GM12874 (cell line): ENCODE measurements at regions not wholly inside any gene's neighbourhood (a gene's known extent, or its start where the extent isn't known, plus 50 kb on each side); places are given as distances from the start of the nearest gene placed in this dataset.

Experiments
- CTCF ChIP-seq: IDR thresholded peaks from 2 replicates; pipeline ENCODE4 v1.5.1; 2011; ENCODE audit warnings: low read depth, mild to moderate bottlenecking, control low read depth, low read length, moderate library complexity; ENCODE audit not compliant: insufficient read depth

- TF ChIP-seq CTCF: no peak
Observed at GRCh38 chr6:119915971-119916370, 566.4 kb upstream of the MAN1A1 start.

DNA sequence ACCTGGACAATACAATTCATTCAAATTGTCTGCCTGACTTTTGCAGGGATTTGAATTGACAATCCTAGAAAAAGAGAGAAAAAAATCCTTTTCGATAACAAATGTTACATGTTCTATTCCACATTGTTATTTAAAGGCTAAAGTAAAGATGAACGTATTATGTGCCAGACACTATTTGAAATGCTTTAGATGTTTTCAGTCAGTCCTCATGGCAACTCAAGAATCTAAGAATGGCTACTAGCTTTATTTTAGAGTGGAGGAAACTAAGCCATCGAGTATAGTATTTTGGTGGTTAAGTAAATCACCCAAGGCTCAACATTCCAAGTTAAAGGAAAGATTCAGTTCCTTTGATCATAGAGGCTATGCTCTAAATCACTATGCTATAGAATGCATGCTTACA lies 558.6 kb upstream of the MAN1A1 start:
- no peak for TF ChIP-seq CTCF

DNA sequence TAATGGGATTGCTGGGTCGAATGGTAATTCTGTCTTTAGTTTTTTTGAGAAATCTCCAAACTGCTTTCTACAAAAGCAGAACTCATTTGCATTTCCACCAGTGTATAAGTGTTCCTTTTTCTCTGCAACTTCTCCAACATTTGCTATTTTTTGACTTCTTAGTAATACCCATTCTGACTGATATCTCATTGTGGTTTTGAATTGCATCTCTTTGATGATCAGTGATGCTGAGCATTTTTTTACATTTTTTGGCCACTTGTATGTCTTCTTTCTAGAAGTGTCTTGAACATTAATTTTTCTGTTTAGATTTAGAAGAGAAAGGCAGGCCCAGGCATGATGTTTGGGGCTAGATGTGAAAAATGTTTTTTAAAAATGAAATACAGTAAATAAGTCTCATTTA lies 553.1 kb upstream of the MAN1A1 start:
- no peak for TF ChIP-seq CTCF

- no peak for TF ChIP-seq CTCF
Observed at GRCh38 chr6:119896806-119897205, 547.2 kb upstream of the MAN1A1 start.

DNA sequence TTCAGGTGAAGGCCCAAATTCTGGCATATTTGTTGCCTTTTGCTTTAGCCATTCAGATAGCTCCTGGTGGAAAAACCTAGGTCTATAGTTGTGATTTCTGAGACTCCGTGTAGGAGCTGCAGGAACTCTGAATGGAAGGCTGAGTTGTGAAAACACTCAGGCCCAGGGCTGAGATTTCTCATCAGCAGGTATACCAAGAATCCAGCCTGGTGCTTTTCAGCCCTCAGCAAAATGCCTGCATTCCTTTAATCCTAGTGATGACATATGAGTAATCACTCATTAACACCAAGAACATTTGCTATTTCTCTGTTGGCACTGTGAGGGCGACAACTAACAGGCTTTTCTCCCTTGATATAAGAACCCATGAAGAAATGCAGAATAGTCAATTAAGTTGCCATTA lies 546.1 kb upstream of the MAN1A1 start:
- no peak for TF ChIP-seq CTCF

GRCh38 chr6:119894811-119895210 lies 545.2 kb upstream of the MAN1A1 start:
- no peak for TF ChIP-seq CTCF

- TF ChIP-seq CTCF: no peak
Observed at GRCh38 chr6:119891644-119892043, 542.1 kb upstream of the MAN1A1 start.

DNA sequence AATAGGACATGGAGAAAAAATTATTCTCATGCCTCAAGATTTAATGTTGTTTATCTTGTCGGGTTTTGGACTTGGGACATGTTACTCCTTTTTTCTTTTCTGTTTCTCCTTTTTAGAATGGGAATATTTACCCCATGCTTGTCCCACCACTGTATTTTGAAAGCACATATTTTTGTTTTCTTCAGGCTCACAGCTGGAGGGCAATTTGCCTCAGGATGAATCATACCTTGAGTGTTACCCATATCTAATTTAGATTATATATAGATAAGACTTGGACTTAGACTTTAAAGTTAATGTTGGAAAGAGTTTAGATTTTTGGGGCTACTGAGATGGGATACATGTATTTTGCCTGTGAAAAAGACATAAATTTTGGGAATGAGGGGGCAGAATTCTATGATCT lies 541.6 kb upstream of the MAN1A1 start:
- no peak for TF ChIP-seq CTCF
